ENCODE measurements at regions not wholly inside any gene's neighbourhood (a gene's known extent, or its start where the extent isn't known, plus 50 kb on each side); places are given as distances from the start of the nearest gene placed in this dataset.

GRCh38 chr2:84247532-84247931, 211.5 kb downstream of the SUCLG1 start:
- H4K20me1 ChIP-seq (ENCODE audit: insufficient read depth, low read length): no peaks in the 10 kb centered on the region
- TF ChIP-seq EZH2 (IDR thresholded peaks at IDR 0.05; ENCODE audit: borderline replicate concordance, low read depth, low read length, severe bottlenecking) (no peak), CTCF (IDR thresholded peaks at IDR 0.05; ENCODE audit: borderline replicate concordance, extremely low read depth, low read length, poor library complexity, severe bottlenecking) (no peak)
- H3K4me1 ChIP-seq (ENCODE audit: insufficient read depth, low read length): no peaks in the 10 kb centered on the region
- H3K27me3 ChIP-seq (ENCODE audit: insufficient read depth, low read length, poor library complexity): peaks cover 4% of the 10 kb centered on the region
- ATAC-seq (ENCODE audit: insufficient read depth, low read depth) (no peak), DNase-seq (no peak)
- no peaks in the 10 kb centered on the region for H3K36me3 ChIP-seq (ENCODE audit: insufficient read depth, low read length)
- H3K79me2 ChIP-seq (ENCODE audit: insufficient read depth, low read length): no peaks in the 10 kb centered on the region
- no peaks in the 10 kb centered on the region for H3K9me3 ChIP-seq (ENCODE audit: insufficient read depth, low read length, severe bottlenecking)
- no peak overlapping the region for H3K4me2 ChIP-seq (ENCODE audit: insufficient read depth, low read length)
- no peak overlapping the region for H2AFZ ChIP-seq (ENCODE audit: low read depth, low read length)
- H3K9ac ChIP-seq (ENCODE audit: low read depth, low read length): no peak overlapping the region
- no peak overlapping the region for H3K4me3 ChIP-seq (ENCODE audit: low read depth in 1 of 2, low read length in 2 of 2)
- H3K27ac ChIP-seq (ENCODE audit: low read length): no peak overlapping the region

GRCh38 chr2:84243788-84244733, 215.0 kb downstream of the SUCLG1 start:
- Histone ChIP-seq H3K27me3 (ENCODE audit: insufficient read depth, low read length, poor library complexity) (peaks cover 4% of the 10 kb centered on the region), H3K79me2 (ENCODE audit: insufficient read depth, low read length) (no peaks in the 10 kb centered on the region), H4K20me1 (ENCODE audit: insufficient read depth, low read length) (no peaks in the 10 kb centered on the region), H3K9ac (ENCODE audit: low read depth, low read length) (no peak overlapping the region), H3K36me3 (ENCODE audit: insufficient read depth, low read length) (no peaks in the 10 kb centered on the region), H3K4me3 (ENCODE audit: low read depth in 1 of 2, low read length in 2 of 2) (no peak overlapping the region), H3K9me3 (ENCODE audit: insufficient read depth, low read length, severe bottlenecking) (no peaks in the 10 kb centered on the region), H3K4me2 (ENCODE audit: insufficient read depth, low read length) (no peak overlapping the region), H2AFZ (ENCODE audit: low read depth, low read length) (no peak overlapping the region), H3K27ac (ENCODE audit: low read length) (no peak overlapping the region), H3K4me1 (ENCODE audit: insufficient read depth, low read length) (no peaks in the 10 kb centered on the region)
- ATAC-seq (ENCODE audit: insufficient read depth, low read depth): no peak
- no peak for TF ChIP-seq EZH2 (IDR thresholded peaks at IDR 0.05; ENCODE audit: borderline replicate concordance, low read depth, low read length, severe bottlenecking)
- no peak for TF ChIP-seq CTCF (IDR thresholded peaks at IDR 0.05; ENCODE audit: borderline replicate concordance, extremely low read depth, low read length, poor library complexity, severe bottlenecking)
- no peak for DNase-seq

- DNase-seq (no peak), ATAC-seq (ENCODE audit: insufficient read depth, low read depth) (no peak)
- no peak overlapping the region for H3K4me3 ChIP-seq (ENCODE audit: low read depth in 1 of 2, low read length in 2 of 2)
These were observed 220.2 kb downstream of the SUCLG1 start for GRCh38 chr2:84238907-84239306.

More at GRCh38 chr2:84238907-84239306, 220.2 kb downstream of the SUCLG1 start:
- H3K27me3 ChIP-seq (ENCODE audit: insufficient read depth, low read length, poor library complexity): peaks cover 4% of the 10 kb centered on the region
- no peaks in the 10 kb centered on the region for H3K79me2 ChIP-seq (ENCODE audit: insufficient read depth, low read length)
- no peak overlapping the region for H3K4me2 ChIP-seq (ENCODE audit: insufficient read depth, low read length)
- no peak overlapping the region for H3K9ac ChIP-seq (ENCODE audit: low read depth, low read length)
- no peaks in the 10 kb centered on the region for H4K20me1 ChIP-seq (ENCODE audit: insufficient read depth, low read length)
- H3K27ac ChIP-seq (ENCODE audit: low read length): no peak overlapping the region
- H3K36me3 ChIP-seq (ENCODE audit: insufficient read depth, low read length): no peaks in the 10 kb centered on the region
- H3K9me3 ChIP-seq (ENCODE audit: insufficient read depth, low read length, severe bottlenecking): no peaks in the 10 kb centered on the region
- no peaks in the 10 kb centered on the region for H3K4me1 ChIP-seq (ENCODE audit: insufficient read depth, low read length)
- no peak overlapping the region for H2AFZ ChIP-seq (ENCODE audit: low read depth, low read length)
- TF ChIP-seq EZH2 (IDR thresholded peaks at IDR 0.05; ENCODE audit: borderline replicate concordance, low read depth, low read length, severe bottlenecking): no peak
- no peak for TF ChIP-seq CTCF (IDR thresholded peaks at IDR 0.05; ENCODE audit: borderline replicate concordance, extremely low read depth, low read length, poor library complexity, severe bottlenecking)
